ENCODE measurements at regions not wholly inside any gene's neighbourhood (a gene's known extent, or its start where the extent isn't known, plus 50 kb on each side); places are given as distances from the start of the nearest gene placed in this dataset.
"Not testable (repeated sequence)": the region's sequence is repeated elsewhere in the genome, so short reads cannot be mapped to it uniquely, and the experiment has no call there.

- not testable (repeated sequence) for DNase-seq
These were observed 109.4 kb upstream of the SGIP1 start for GRCh38 chr1:66424530-66424929.

GRCh38 chr1:66426239-66426853, 107.6 kb upstream of the SGIP1 start:
- no peak for DNase-seq

- DNase-seq, result not testable (repeated sequence)
These were observed 103.1 kb upstream of the SGIP1 start for GRCh38 chr1:66430815-66431214.

GRCh38 chr1:66431999-66432398, 102.0 kb upstream of the SGIP1 start:
- no peak for DNase-seq

- DNase-seq, result no peak
These were observed 100.3 kb upstream of the SGIP1 start for GRCh38 chr1:66433611-66434010.

- DNase-seq, result no peak
These were observed 99.9 kb upstream of the SGIP1 start for GRCh38 chr1:66434096-66434495.

GRCh38 chr1:66435541-66435940, 98.4 kb upstream of the SGIP1 start:
- DNase-seq, result no peak

GRCh38 chr1:66436378-66437135, 97.4 kb upstream of the SGIP1 start:
- DNase-seq, result no peak

GRCh38 chr1:66437136-66437401, 96.9 kb upstream of the SGIP1 start:
- no peak for DNase-seq

GRCh38 chr1:66438062-66438461, 95.9 kb upstream of the SGIP1 start:
- DNase-seq, result no peak

GRCh38 chr1:66438501-66438900, 95.5 kb upstream of the SGIP1 start:
- DNase-seq, result no peak

GRCh38 chr1:66439031-66439740, 94.8 kb upstream of the SGIP1 start:
- no peak for DNase-seq

GRCh38 chr1:66443793-66444192, 90.2 kb upstream of the SGIP1 start:
- no peak for DNase-seq

- DNase-seq, result no peak
These were observed 89.3 kb upstream of the SGIP1 start for GRCh38 chr1:66444438-66445265.

- DNase-seq, result peak; percentile 34
These were observed 88.3 kb upstream of the SGIP1 start for GRCh38 chr1:66445492-66446181.

- DNase-seq, result peak; percentile 94
These were observed 87.5 kb upstream of the SGIP1 start for GRCh38 chr1:66446261-66447001.

- DNase-seq, result peak; percentile 13
These were observed 83.9 kb upstream of the SGIP1 start for GRCh38 chr1:66450043-66450514.

GRCh38 chr1:66450847-66451246, 83.1 kb upstream of the SGIP1 start:
- DNase-seq, result no peak

GRCh38 chr1:66452162-66452561, 81.8 kb upstream of the SGIP1 start:
- no peak for DNase-seq

- no peak for DNase-seq
These were observed 81.0 kb upstream of the SGIP1 start for GRCh38 chr1:66452982-66453381.

- no peak for DNase-seq
These were observed 78.5 kb upstream of the SGIP1 start for GRCh38 chr1:66455446-66455845.

GRCh38 chr1:66460776-66461175, 73.2 kb upstream of the SGIP1 start:
- DNase-seq, result no peak

Measured in eye (tissue), 1 donor.